ENCODE measurements at regions not wholly inside any gene's neighbourhood (a gene's known extent, or its start where the extent isn't known, plus 50 kb on each side); places are given as distances from the start of the nearest gene placed in this dataset.
"Not testable (repeated sequence)": the region's sequence is repeated elsewhere in the genome, so short reads cannot be mapped to it uniquely, and the experiment has no call there.

GRCh38 chr1:120357046-120357445 lies 57.8 kb upstream of the NBPF8 start:
- H3K4me3 ChIP-seq (ENCODE audit: low read length); H3K27ac ChIP-seq (ENCODE audit: low read length); H3K9me3 Mint-ChIP-seq; H3K27me3 Mint-ChIP-seq (ENCODE audit: low read depth in 2 of 2); H3K9me3 ChIP-seq (ENCODE audit: control insufficient read depth, insufficient read depth, low read length); H3K36me3 ChIP-seq (ENCODE audit: control insufficient read depth, insufficient read depth, low read length); H3K4me1 Mint-ChIP-seq; H3K27me3 ChIP-seq (ENCODE audit: control insufficient read depth, insufficient read depth, low read length); intact Hi-C loops (cut with micrococcal nuclease); H3K4me1 ChIP-seq (ENCODE audit: control insufficient read depth, insufficient read depth, low read length); H3K36me3 Mint-ChIP-seq: not testable (repeated sequence)
- Mint-ChIP-seq H3K27ac (peak overlapping the region; percentile 45 to 90), H3K4me3 (peak overlapping the region; percentile 77)
- peak; percentile 50 to 85 for DNase-seq
- ATAC-seq, result peak; percentile 49 to 55 (median 52)
- no CpG with 5 or more reads among the region's 4 CpGs for WGBS (ENCODE audit: insufficient coverage)

- H3K27ac Mint-ChIP-seq, result peak overlapping the region in 1 of 2 donors; percentile 73
- H3K36me3 Mint-ChIP-seq, result not testable (repeated sequence)
Observed at GRCh38 chr1:120356170-120356569, 58.7 kb upstream of the NBPF8 start.

GRCh38 chr1:120354618-120355184 lies 60.1 kb upstream of the NBPF8 start:
- 64% methylated on average over 6 of the region's 30 CpGs for WGBS (ENCODE audit: insufficient coverage)
- H3K4me1 Mint-ChIP-seq; intact Hi-C loops (cut with micrococcal nuclease); H3K36me3 ChIP-seq (ENCODE audit: control insufficient read depth, insufficient read depth, low read length); H3K9me3 ChIP-seq (ENCODE audit: control insufficient read depth, insufficient read depth, low read length); H3K9me3 Mint-ChIP-seq; H3K27me3 Mint-ChIP-seq (ENCODE audit: low read depth in 2 of 2); H3K36me3 Mint-ChIP-seq; H3K27me3 ChIP-seq (ENCODE audit: control insufficient read depth, insufficient read depth, low read length); H3K4me1 ChIP-seq (ENCODE audit: control insufficient read depth, insufficient read depth, low read length): not testable (repeated sequence)
- peak overlapping the region; percentile 14 for H3K4me3 ChIP-seq (ENCODE audit: low read length)
- DNase-seq, result peak; percentile 46 to 80
- peak; percentile 79 to 91 (median 82) for ATAC-seq
- peak overlapping the region; percentile 95 to 97 for H3K27ac Mint-ChIP-seq
- peak overlapping the region; percentile 50 for H3K27ac ChIP-seq (ENCODE audit: low read length)
- peak overlapping the region; percentile 93 for H3K4me3 Mint-ChIP-seq

More at GRCh38 chr1:120356170-120356569, 58.7 kb upstream of the NBPF8 start:
- H3K4me3 ChIP-seq (ENCODE audit: low read length); H3K36me3 ChIP-seq (ENCODE audit: control insufficient read depth, insufficient read depth, low read length); H3K27me3 Mint-ChIP-seq (ENCODE audit: low read depth in 2 of 2); H3K4me1 Mint-ChIP-seq; H3K4me3 Mint-ChIP-seq; H3K4me1 ChIP-seq (ENCODE audit: control insufficient read depth, insufficient read depth, low read length); intact Hi-C loops (cut with micrococcal nuclease); H3K27ac ChIP-seq (ENCODE audit: low read length); H3K9me3 ChIP-seq (ENCODE audit: control insufficient read depth, insufficient read depth, low read length); H3K27me3 ChIP-seq (ENCODE audit: control insufficient read depth, insufficient read depth, low read length); ATAC-seq; H3K9me3 Mint-ChIP-seq: not testable (repeated sequence)
- no CpG with 5 or more reads among the region's 8 CpGs for WGBS (ENCODE audit: insufficient coverage)
- peak in 1 of 2 donors; percentile 26 for DNase-seq

- H3K4me3 Mint-ChIP-seq, result peak overlapping the region; percentile 89
- H3K36me3 Mint-ChIP-seq; H3K9me3 Mint-ChIP-seq; H3K4me1 ChIP-seq (ENCODE audit: control insufficient read depth, insufficient read depth, low read length); H3K9me3 ChIP-seq (ENCODE audit: control insufficient read depth, insufficient read depth, low read length); H3K27me3 ChIP-seq (ENCODE audit: control insufficient read depth, insufficient read depth, low read length); H3K27me3 Mint-ChIP-seq (ENCODE audit: low read depth in 2 of 2); H3K4me1 Mint-ChIP-seq; H3K36me3 ChIP-seq (ENCODE audit: control insufficient read depth, insufficient read depth, low read length); intact Hi-C loops (cut with micrococcal nuclease): not testable (repeated sequence)
- WGBS (ENCODE audit: insufficient coverage), result 0% methylated on average over 5 of the region's 44 CpGs
- Histone ChIP-seq H3K27ac (ENCODE audit: low read length) (peak overlapping the region; percentile 74), H3K4me3 (ENCODE audit: low read length) (peak overlapping the region; percentile 42)
- ATAC-seq (peak in 1 of 3 donors; percentile 46), DNase-seq (peak in 1 of 2 donors; percentile 34)
- H3K27ac Mint-ChIP-seq, result peak overlapping the region; percentile 77 to 86
Observed at GRCh38 chr1:120342231-120343073, 72.4 kb upstream of the NBPF8 start.

GRCh38 chr1:120341756-120342155 lies 73.1 kb upstream of the NBPF8 start:
- H3K36me3 Mint-ChIP-seq; H3K27me3 Mint-ChIP-seq (ENCODE audit: low read depth in 2 of 2); H3K4me1 Mint-ChIP-seq; H3K36me3 ChIP-seq (ENCODE audit: control insufficient read depth, insufficient read depth, low read length); H3K27me3 ChIP-seq (ENCODE audit: control insufficient read depth, insufficient read depth, low read length); H3K4me1 ChIP-seq (ENCODE audit: control insufficient read depth, insufficient read depth, low read length); H3K9me3 ChIP-seq (ENCODE audit: control insufficient read depth, insufficient read depth, low read length); H3K9me3 Mint-ChIP-seq; intact Hi-C loops (cut with micrococcal nuclease): not testable (repeated sequence)
- H3K4me3 ChIP-seq (ENCODE audit: low read length), result peak overlapping the region; percentile 62
- WGBS (ENCODE audit: insufficient coverage), result 0% methylated on average over 1 of the region's 24 CpGs
- peak overlapping the region; percentile 81 for H3K27ac ChIP-seq (ENCODE audit: low read length)
- Mint-ChIP-seq H3K27ac (peak overlapping the region; percentile 77 to 86), H3K4me3 (peak overlapping the region; percentile 92)
- ATAC-seq (peak in 2 of 3 donors; percentile 41 to 73), DNase-seq (peak; percentile 23 to 48)

GRCh38 chr1:120340838-120341751 lies 73.7 kb upstream of the NBPF8 start:
- ATAC-seq; H3K9me3 ChIP-seq (ENCODE audit: control insufficient read depth, insufficient read depth, low read length); H3K36me3 Mint-ChIP-seq; H3K27me3 Mint-ChIP-seq (ENCODE audit: low read depth in 2 of 2); H3K4me1 Mint-ChIP-seq; intact Hi-C loops (cut with micrococcal nuclease); H3K36me3 ChIP-seq (ENCODE audit: control insufficient read depth, insufficient read depth, low read length); H3K27me3 ChIP-seq (ENCODE audit: control insufficient read depth, insufficient read depth, low read length); H3K9me3 Mint-ChIP-seq; H3K4me1 ChIP-seq (ENCODE audit: control insufficient read depth, insufficient read depth, low read length): not testable (repeated sequence)
- H3K27ac Mint-ChIP-seq, result peak overlapping the region; percentile 77 to 86
- peak overlapping the region; percentile 81 for H3K27ac ChIP-seq (ENCODE audit: low read length)
- H3K4me3 ChIP-seq (ENCODE audit: low read length), result peak overlapping the region; percentile 62
- H3K4me3 Mint-ChIP-seq, result peak overlapping the region; percentile 92
- 0% methylated on average over 27 of the region's 78 CpGs for WGBS (ENCODE audit: insufficient coverage)
- DNase-seq, result peak in 1 of 2 donors; percentile 57

GRCh38 chr1:120315738-120316137 lies 99.1 kb upstream of the NBPF8 start:
- WGBS (ENCODE audit: insufficient coverage), result no CpG with 5 or more reads among the region's 2 CpGs
- H3K9me3 Mint-ChIP-seq; H3K9me3 ChIP-seq (ENCODE audit: control insufficient read depth, insufficient read depth, low read length); ATAC-seq; H3K36me3 ChIP-seq (ENCODE audit: control insufficient read depth, insufficient read depth, low read length); H3K27ac Mint-ChIP-seq; H3K27me3 Mint-ChIP-seq (ENCODE audit: low read depth in 2 of 2); intact Hi-C loops (cut with micrococcal nuclease); H3K4me1 Mint-ChIP-seq; DNase-seq; H3K4me1 ChIP-seq (ENCODE audit: control insufficient read depth, insufficient read depth, low read length); H3K4me3 ChIP-seq (ENCODE audit: low read length); H3K27ac ChIP-seq (ENCODE audit: low read length); H3K27me3 ChIP-seq (ENCODE audit: control insufficient read depth, insufficient read depth, low read length); H3K4me3 Mint-ChIP-seq; H3K36me3 Mint-ChIP-seq: not testable (repeated sequence)
